HepG2 (cell line): ENCODE measurements at regions not wholly inside any gene's neighbourhood (a gene's known extent, or its start where the extent isn't known, plus 50 kb on each side); places are given as distances from the start of the nearest gene placed in this dataset.

ENCODE experiments used
- GABPA ChIP-seq, 2 experiments: IDR thresholded peaks; 2 replicates each; pipeline ENCODE4 v1.6.1; 2011 to 2016; ENCODE audit warnings: low read depth in 2 of 2, low read length in 1 of 2, missing biosample characterization in 1 of 2, missing genetic modification characterization in 1 of 2
- JUND ChIP-seq: sonication (generic); formaldehyde crosslinking; IDR thresholded peaks from 2 replicates; pipeline ENCODE4 v1.8.0; 2022; ENCODE audit warnings: mild to moderate bottlenecking, missing genetic modification reagents
- NR2F2 ChIP-seq: IDR thresholded peaks from 2 replicates; pipeline ENCODE4 v1.6.1; 2012; ENCODE audit warnings: low read depth, inconsistent platforms, borderline replicate concordance
- POLR2A ChIP-seq, 2 experiments: IDR thresholded peaks; 2 replicates each; pipeline ENCODE4 v1.6.1; 2011; ENCODE audit warnings: low read depth in 2 of 2, low read length in 2 of 2, mild to moderate bottlenecking in 1 of 2, moderate library complexity in 1 of 2; ENCODE audit not compliant: insufficient read depth in 1 of 2
- SCMH1 ChIP-seq: sonication (generic); formaldehyde crosslinking; IDR thresholded peaks from 2 replicates; pipeline ENCODE4 v1.9.0; 2021; ENCODE audit warnings: missing genetic modification reagents, mild to moderate bottlenecking, borderline replicate concordance
- TARDBP ChIP-seq: sonication (generic); formaldehyde crosslinking; IDR thresholded peaks from 2 replicates; pipeline ENCODE4 v1.8.0; 2022; ENCODE audit warnings: mild to moderate bottlenecking, missing genetic modification reagents
- ZNF776 ChIP-seq: sonication (generic); formaldehyde crosslinking; IDR thresholded peaks from 2 replicates; pipeline ENCODE4 v1.4.0; 2020; ENCODE audit warnings: mild to moderate bottlenecking, missing genetic modification reagents
- TF ChIP-seq, protein P1 (sequence below): sonication (generic); formaldehyde crosslinking; IDR thresholded peaks from 2 replicates; pipeline ENCODE4 v1.5.0; 2020; ENCODE audit warnings: mild to moderate bottlenecking, missing genetic modification reagents, moderate library complexity
- TF ChIP-seq, protein P2 (sequence below): sonication (generic); formaldehyde crosslinking; IDR thresholded peaks from 2 replicates; pipeline ENCODE4 v1.8.1; 2022; ENCODE audit warnings: low read depth, mild to moderate bottlenecking, missing genetic modification reagents

DNA sequence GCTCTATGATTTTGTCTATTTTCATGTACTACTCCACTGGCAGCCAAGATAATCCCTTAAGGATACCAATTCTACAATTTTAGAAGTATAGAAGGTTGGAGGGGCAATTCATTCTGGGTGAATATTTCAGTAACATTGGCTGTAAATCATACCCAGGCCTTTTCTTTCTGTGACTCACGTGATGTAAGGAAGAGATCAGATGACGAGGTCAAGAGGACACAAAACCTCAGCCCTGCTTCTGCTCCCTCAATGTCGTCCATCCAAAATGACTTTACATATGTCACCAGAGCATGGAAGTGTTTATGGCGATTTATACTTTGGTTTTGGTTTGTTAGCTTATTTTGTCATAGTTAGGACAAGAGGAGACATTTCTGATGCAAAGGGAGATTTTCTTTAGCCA, 70.7 kb upstream of the SLC4A4 start:
- TF ChIP-seq GABPA (IDR thresholded peaks at IDR 0.05; ENCODE audit: low read depth, low read length) (no peak), GABPA (CRISPR knock-in tag; IDR thresholded peaks at IDR 0.05; ENCODE audit: low read depth) (no peak), SCMH1 (no peak), POLR2A (IDR thresholded peaks at IDR 0.05; ENCODE audit: insufficient read depth in 1 of 2, low read depth in 2 of 2, low read length in 2 of 2) (no peak), NR2F2 (no peak), ZNF776 (no peak), TARDBP (CRISPR knock-in tag) (no peak), JUND (CRISPR knock-in tag) (no peak)
- TF ChIP-seq, protein P1, sequence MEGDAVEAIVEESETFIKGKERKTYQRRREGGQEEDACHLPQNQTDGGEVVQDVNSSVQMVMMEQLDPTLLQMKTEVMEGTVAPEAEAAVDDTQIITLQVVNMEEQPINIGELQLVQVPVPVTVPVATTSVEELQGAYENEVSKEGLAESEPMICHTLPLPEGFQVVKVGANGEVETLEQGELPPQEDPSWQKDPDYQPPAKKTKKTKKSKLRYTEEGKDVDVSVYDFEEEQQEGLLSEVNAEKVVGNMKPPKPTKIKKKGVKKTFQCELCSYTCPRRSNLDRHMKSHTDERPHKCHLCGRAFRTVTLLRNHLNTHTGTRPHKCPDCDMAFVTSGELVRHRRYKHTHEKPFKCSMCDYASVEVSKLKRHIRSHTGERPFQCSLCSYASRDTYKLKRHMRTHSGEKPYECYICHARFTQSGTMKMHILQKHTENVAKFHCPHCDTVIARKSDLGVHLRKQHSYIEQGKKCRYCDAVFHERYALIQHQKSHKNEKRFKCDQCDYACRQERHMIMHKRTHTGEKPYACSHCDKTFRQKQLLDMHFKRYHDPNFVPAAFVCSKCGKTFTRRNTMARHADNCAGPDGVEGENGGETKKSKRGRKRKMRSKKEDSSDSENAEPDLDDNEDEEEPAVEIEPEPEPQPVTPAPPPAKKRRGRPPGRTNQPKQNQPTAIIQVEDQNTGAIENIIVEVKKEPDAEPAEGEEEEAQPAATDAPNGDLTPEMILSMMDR (CRISPR knock-in tag): no peak
- TF ChIP-seq, protein P2, sequence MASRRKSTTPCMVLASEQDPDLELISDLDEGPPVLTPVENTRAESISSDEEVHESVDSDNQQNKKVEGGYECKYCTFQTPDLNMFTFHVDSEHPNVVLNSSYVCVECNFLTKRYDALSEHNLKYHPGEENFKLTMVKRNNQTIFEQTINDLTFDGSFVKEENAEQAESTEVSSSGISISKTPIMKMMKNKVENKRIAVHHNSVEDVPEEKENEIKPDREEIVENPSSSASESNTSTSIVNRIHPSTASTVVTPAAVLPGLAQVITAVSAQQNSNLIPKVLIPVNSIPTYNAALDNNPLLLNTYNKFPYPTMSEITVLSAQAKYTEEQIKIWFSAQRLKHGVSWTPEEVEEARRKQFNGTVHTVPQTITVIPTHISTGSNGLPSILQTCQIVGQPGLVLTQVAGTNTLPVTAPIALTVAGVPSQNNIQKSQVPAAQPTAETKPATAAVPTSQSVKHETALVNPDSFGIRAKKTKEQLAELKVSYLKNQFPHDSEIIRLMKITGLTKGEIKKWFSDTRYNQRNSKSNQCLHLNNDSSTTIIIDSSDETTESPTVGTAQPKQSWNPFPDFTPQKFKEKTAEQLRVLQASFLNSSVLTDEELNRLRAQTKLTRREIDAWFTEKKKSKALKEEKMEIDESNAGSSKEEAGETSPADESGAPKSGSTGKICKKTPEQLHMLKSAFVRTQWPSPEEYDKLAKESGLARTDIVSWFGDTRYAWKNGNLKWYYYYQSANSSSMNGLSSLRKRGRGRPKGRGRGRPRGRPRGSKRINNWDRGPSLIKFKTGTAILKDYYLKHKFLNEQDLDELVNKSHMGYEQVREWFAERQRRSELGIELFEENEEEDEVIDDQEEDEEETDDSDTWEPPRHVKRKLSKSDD (CRISPR knock-in tag): no peak
